ENCODE measurements at regions not wholly inside any gene's neighbourhood (a gene's known extent, or its start where the extent isn't known, plus 50 kb on each side); places are given as distances from the start of the nearest gene placed in this dataset.
"Not testable (repeated sequence)": the region's sequence is repeated elsewhere in the genome, so short reads cannot be mapped to it uniquely, and the experiment has no call there.

DNA sequence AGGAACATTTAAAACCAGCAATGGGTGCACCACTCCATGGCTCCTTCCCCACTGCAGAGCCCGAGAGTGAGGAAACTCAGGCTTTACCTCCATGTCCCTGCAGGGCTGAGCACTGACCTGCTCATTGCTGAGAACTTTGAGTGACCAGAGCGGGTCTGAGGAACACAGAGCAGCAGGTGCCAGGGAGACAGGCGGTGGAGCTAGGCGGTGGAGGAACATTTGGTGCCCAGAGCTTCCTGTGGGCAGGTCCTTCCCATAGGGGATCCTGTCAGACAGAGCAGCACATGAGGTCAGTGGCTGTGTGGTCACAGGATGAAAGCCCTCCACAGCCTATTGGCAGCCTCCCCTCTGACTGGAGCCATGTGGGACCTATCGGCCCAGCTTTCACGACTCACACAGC lies 538.5 kb downstream of the RPIA start:
- TF ChIP-seq, protein P1, sequence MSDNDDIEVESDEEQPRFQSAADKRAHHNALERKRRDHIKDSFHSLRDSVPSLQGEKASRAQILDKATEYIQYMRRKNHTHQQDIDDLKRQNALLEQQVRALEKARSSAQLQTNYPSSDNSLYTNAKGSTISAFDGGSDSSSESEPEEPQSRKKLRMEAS (CRISPR knock-in tag; IDR thresholded peaks at IDR 0.05), result not testable (repeated sequence)
- not testable (repeated sequence) for TF ChIP-seq SP1 (CRISPR knock-in tag; conservative IDR thresholded peaks at IDR 0.05); CTCF (IDR thresholded peaks at IDR 0.05); ESRRA (CRISPR knock-in tag; IDR thresholded peaks at IDR 0.05; ENCODE audit: borderline replicate concordance)
